ENCODE measurements at regions not wholly inside any gene's neighbourhood (a gene's known extent, or its start where the extent isn't known, plus 50 kb on each side); places are given as distances from the start of the nearest gene placed in this dataset.
"Not testable (repeated sequence)": the region's sequence is repeated elsewhere in the genome, so short reads cannot be mapped to it uniquely, and the experiment has no call there.

GRCh38 chr15:98543237-98543636, 105.1 kb upstream of the IGF1R start:
- no peak for DNase-seq (ENCODE audit: low read depth in 4 of 4, low spot score in 2 of 4)

DNA sequence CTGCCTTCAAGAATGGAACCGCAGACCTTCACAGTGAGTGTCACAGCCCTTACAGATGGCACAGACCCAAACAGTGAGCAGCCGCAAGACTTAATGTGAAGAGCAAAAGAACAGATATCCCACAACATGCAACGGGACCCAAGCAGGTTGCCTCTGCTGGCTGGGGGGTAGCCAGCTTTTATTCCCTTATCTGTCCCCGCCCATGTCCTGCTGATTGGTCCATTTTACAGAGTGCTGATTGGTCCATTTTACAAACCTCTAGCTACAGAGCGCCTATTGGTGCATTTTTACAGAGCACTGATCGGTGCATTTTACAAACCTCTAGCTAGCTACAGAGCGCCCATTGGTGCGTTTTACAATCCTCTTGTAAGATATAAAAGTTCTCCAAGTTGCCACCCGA, 102.0 kb upstream of the IGF1R start:
- no peak for DNase-seq (ENCODE audit: low read depth in 4 of 4, low spot score in 2 of 4)

DNA sequence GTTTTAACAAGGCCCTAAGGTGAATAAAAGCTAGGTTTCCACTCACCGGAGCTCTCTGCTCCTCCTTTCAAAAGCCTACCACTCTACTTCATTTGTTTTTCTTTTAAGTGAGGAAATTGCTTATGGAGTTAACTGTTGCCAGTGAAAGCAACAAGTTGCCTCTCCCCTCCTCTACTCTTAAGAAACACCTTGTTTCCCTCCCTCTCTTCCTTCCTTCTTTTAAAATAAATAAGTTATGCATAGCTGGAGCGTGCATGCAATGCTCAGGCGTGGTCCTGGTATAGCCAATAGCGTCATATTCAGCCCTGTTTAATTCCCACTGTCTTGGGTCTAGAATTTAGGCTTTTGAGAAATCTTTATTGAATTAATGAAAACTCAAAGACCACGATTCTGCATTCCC, 101.1 kb upstream of the IGF1R start:
- DNase-seq (ENCODE audit: low read depth in 4 of 4, low spot score in 2 of 4) = no peak

DNA sequence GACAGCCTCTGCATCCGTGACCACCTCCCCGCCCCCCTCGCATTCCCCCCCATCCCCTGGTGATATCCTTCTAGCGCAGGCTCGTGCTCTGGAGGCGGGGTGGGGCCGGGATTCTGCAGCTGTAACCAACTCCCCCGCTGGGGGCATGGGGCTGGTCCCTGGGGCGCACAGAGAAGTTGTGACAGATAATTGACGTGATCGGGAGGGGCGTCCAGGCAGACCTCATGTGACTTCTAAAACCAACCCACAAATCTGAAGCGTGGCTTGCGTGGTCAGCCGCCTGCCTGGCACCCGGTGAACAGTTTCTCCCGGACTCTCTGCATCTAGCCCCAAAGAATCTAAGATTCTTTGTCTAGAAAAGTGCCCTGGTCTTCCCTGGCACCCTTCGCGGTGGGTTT, 100.6 kb upstream of the IGF1R start:
- peak in 1 of 4 donors; percentile 37 for DNase-seq (ENCODE audit: low read depth in 4 of 4, low spot score in 2 of 4)

DNA sequence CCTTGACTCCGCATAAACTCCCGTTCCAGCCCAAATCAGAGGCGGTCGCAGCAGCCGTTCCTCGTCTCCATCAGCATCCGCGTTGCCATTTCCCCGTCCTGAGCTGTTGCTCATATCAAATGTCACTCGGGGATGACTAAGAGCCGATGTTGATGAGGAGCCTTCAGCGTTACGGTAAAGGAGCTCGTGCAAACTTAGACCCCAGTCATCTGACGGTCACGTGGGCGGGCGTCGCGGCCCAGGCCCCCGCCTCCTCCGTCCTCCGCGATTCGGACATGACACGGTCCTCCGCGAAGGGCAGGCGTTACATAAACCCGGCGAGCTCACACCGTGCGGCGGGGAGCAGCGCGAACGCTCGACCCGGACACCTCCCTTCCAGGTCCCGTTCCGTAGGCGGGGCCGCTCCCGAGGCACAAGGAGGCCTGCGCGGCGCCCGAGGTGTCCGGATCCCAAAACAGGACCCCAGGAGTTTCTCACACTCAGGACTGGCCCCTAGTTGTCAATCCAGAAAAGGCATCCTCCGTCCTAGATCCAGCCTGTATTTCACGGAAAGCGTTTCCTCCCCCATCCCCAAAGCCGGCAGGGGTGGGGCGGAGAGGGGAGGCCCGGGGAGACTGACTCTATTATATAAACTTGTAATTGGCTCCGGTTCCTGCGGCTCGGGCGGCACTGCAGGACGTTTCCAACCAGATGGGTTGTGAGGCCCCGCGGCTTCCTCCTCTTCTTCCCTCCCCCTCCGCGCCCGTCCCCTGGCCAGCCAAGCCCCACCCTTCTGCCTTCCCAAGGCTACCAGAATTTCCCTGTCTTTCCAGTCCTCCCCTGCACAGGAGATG, 100.0 kb upstream of the IGF1R start:
- peak in 3 of 4 donors; percentile 47 to 56 (median 48) for DNase-seq (ENCODE audit: low read depth in 4 of 4, low spot score in 2 of 4)

GRCh38 chr15:98549003-98549402, 99.3 kb upstream of the IGF1R start:
- DNase-seq (ENCODE audit: low read depth in 4 of 4, low spot score in 2 of 4) = no peak

DNA sequence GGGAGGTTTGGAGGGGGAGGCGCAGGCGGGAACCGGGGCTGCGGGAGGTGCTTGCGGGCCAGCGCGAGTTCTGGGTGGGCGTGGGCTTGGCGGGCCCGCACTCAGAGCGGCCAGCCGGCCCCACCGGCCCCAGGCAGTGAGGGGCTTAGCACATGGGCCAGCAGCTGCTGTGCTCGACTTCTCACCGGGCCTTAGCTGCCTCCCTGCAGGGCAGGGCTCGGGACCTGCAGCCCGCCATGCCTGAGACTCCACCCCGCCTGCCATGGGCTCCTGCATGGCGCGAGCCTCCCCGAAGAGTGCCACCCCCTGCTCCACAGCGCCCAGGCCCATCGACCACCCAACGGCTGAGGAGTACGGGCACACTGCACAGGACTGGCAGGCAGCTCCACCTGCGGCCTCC, 98.6 kb upstream of the IGF1R start:
- no peak for DNase-seq (ENCODE audit: low read depth in 4 of 4, low spot score in 2 of 4)

GRCh38 chr15:98550363-98550762, 98.0 kb upstream of the IGF1R start:
- DNase-seq (ENCODE audit: low read depth in 4 of 4, low spot score in 2 of 4) = not testable (repeated sequence)

- DNase-seq (ENCODE audit: low read depth in 4 of 4, low spot score in 2 of 4) = no peak
Measured at GRCh38 chr15:98551936-98552562, 96.3 kb upstream of the IGF1R start.

- no peak for DNase-seq (ENCODE audit: low read depth in 4 of 4, low spot score in 2 of 4)
Measured at GRCh38 chr15:98554272-98555172, 93.8 kb upstream of the IGF1R start.

GRCh38 chr15:98555173-98555515, 93.2 kb upstream of the IGF1R start:
- DNase-seq (ENCODE audit: low read depth in 4 of 4, low spot score in 2 of 4) = no peak

- DNase-seq (ENCODE audit: low read depth in 4 of 4, low spot score in 2 of 4) = no peak
Measured at GRCh38 chr15:98556321-98556720, 92.0 kb upstream of the IGF1R start.

- no peak for DNase-seq (ENCODE audit: low read depth in 4 of 4, low spot score in 2 of 4)
Measured at GRCh38 chr15:98560338-98560737, 88.0 kb upstream of the IGF1R start.

- DNase-seq (ENCODE audit: low read depth in 4 of 4, low spot score in 2 of 4) = no peak
Measured at GRCh38 chr15:98561169-98561941, 87.0 kb upstream of the IGF1R start.

DNA sequence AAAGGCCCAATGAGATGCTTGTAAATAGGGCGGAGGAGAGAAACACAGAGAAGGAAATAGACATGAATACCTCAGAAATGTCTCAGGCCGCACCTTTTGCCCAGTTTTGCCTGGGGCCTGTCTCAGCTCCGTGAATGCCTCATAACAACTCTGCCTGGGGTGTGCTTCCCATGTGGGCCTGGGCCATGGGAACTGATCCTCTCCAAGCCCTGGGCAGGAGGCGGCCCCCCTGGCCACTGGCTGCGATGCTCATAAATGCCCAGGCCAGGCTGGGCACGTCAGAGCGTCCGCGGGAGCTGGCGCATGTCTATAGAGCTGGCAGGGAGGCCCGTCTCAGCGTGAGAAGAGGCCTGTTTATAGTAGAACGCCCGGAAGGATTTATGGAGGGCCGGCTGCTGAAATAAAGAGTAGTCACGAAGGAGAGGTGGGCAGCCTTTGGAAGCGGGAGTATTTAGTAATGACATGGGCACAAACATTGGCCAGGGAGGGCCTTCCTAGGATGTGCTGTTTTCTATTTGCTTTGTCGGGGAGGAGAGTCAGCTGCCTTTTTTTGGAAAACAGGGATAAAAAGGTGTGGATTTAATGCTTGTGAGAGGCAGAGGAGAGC, 85.9 kb upstream of the IGF1R start:
- DNase-seq (ENCODE audit: low read depth in 4 of 4, low spot score in 2 of 4) = no peak

DNA sequence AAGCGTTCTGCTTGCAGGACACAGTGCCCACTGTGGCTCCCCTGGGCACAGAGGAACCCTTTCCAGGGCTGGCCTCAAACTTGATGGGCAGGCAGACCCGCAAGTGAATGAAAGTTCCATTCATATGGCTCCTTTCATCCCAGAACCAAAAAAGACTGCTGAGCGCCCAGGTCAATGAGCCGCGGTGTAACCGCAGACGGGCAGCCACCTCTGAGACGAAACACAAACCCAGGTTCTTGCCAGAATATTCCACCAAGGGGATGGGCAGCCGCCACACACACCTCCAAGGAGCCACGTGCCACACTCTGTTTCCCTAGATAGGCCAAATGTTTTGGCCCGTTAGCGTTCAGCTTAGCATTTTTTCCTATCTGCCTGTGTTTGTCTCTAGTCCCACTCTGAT, 82.8 kb upstream of the IGF1R start:
- DNase-seq (ENCODE audit: low read depth in 4 of 4, low spot score in 2 of 4) = no peak

DNA sequence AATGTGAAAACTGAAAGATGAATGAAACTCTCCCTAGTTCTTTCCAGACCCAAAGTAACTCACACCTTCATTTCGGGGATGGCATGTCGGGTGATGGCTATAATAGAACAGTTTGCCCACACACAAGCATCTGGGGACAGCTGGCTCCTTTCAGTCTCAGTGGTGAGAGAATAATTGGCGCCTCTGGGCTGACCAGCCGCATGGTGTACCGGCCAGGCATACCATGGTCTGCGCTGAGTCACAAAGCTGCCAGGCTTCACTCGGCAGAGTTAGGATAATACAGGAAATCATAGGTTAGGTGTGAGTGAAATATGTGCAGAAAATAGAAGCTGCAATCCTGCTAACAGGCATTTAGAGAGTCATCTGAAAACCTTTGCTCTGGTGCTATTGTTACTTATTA, 80.4 kb upstream of the IGF1R start:
- DNase-seq (ENCODE audit: low read depth in 4 of 4, low spot score in 2 of 4) = no peak

- no peak for DNase-seq (ENCODE audit: low read depth in 4 of 4, low spot score in 2 of 4)
Measured at GRCh38 chr15:98568382-98569017, 79.8 kb upstream of the IGF1R start.

DNA sequence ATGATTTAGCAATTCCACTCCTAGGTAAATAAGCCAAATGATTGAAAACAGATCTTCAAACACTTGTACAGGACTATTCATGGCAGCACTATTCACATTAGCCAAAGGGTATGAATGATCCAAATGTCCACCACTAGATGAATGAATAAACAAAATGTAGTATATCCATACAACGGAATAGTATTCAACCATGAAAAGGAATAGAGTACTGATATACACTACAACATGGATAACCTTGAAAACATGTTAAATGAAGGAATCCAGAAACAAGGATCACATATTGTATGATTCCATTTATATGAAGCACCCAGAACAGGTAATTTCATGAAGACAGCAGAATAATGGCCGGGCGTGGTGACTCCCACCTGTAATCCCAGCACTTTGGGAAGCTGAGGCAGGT, 78.2 kb upstream of the IGF1R start:
- DNase-seq (ENCODE audit: low read depth in 4 of 4, low spot score in 2 of 4) = no peak

GRCh38 chr15:98580572-98580971, 67.8 kb upstream of the IGF1R start:
- no peak for DNase-seq (ENCODE audit: low read depth in 4 of 4, low spot score in 2 of 4)
